ENCODE measurements at regions not wholly inside any gene's neighbourhood (a gene's known extent, or its start where the extent isn't known, plus 50 kb on each side); places are given as distances from the start of the nearest gene placed in this dataset.

GRCh38 chr11:29809121-29809520, 207.7 kb downstream of the KCNA4 start:
- TF ChIP-seq ZBTB7A (IDR thresholded peaks at IDR 0.05; ENCODE audit: low read depth) (no peak), TAF1 (IDR thresholded peaks at IDR 0.05; ENCODE audit: low read depth) (no peak), YY1 (IDR thresholded peaks at IDR 0.05; ENCODE audit: low read depth) (no peak), RAD21 (IDR thresholded peaks at IDR 0.05; ENCODE audit: low read depth) (no peak), NFIC (IDR thresholded peaks at IDR 0.05) (no peak), EGR1 (IDR thresholded peaks at IDR 0.05) (no peak), TEAD4 (IDR thresholded peaks at IDR 0.05) (no peak), EP300 (IDR thresholded peaks at IDR 0.05; ENCODE audit: borderline replicate concordance) (no peak), CEBPB (IDR thresholded peaks at IDR 0.05) (no peak), CREB1 (IDR thresholded peaks at IDR 0.05; ENCODE audit: low read depth) (no peak)
- TF ChIP-seq, protein P1, sequence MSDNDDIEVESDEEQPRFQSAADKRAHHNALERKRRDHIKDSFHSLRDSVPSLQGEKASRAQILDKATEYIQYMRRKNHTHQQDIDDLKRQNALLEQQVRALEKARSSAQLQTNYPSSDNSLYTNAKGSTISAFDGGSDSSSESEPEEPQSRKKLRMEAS (IDR thresholded peaks at IDR 0.05), result no peak
- TF ChIP-seq, protein P2, sequence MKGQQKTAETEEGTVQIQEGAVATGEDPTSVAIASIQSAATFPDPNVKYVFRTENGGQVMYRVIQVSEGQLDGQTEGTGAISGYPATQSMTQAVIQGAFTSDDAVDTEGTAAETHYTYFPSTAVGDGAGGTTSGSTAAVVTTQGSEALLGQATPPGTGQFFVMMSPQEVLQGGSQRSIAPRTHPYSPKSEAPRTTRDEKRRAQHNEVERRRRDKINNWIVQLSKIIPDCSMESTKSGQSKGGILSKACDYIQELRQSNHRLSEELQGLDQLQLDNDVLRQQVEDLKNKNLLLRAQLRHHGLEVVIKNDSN (IDR thresholded peaks at IDR 0.05), result no peak
- TF ChIP-seq, protein P3, sequence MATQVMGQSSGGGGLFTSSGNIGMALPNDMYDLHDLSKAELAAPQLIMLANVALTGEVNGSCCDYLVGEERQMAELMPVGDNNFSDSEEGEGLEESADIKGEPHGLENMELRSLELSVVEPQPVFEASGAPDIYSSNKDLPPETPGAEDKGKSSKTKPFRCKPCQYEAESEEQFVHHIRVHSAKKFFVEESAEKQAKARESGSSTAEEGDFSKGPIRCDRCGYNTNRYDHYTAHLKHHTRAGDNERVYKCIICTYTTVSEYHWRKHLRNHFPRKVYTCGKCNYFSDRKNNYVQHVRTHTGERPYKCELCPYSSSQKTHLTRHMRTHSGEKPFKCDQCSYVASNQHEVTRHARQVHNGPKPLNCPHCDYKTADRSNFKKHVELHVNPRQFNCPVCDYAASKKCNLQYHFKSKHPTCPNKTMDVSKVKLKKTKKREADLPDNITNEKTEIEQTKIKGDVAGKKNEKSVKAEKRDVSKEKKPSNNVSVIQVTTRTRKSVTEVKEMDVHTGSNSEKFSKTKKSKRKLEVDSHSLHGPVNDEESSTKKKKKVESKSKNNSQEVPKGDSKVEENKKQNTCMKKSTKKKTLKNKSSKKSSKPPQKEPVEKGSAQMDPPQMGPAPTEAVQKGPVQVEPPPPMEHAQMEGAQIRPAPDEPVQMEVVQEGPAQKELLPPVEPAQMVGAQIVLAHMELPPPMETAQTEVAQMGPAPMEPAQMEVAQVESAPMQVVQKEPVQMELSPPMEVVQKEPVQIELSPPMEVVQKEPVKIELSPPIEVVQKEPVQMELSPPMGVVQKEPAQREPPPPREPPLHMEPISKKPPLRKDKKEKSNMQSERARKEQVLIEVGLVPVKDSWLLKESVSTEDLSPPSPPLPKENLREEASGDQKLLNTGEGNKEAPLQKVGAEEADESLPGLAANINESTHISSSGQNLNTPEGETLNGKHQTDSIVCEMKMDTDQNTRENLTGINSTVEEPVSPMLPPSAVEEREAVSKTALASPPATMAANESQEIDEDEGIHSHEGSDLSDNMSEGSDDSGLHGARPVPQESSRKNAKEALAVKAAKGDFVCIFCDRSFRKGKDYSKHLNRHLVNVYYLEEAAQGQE (IDR thresholded peaks at IDR 0.05; ENCODE audit: low read depth), result no peak

All from Ishikawa (cell line).